ENCODE measurements at regions not wholly inside any gene's neighbourhood (a gene's known extent, or its start where the extent isn't known, plus 50 kb on each side); places are given as distances from the start of the nearest gene placed in this dataset.

GRCh38 chr20:48184229-48184628 lies 398.9 kb upstream of the SULF2 start:
- Mint-ChIP-seq H3K27ac (no peak overlapping the region), H3K36me3 (ENCODE audit: low read depth) (no peaks in the 10 kb centered on the region), H3K27me3 (ENCODE audit: low read depth) (no peaks in the 10 kb centered on the region), H3K9me3 (no peaks in the 10 kb centered on the region), H3K4me1 (ENCODE audit: low read depth) (no peaks in the 10 kb centered on the region), H3K4me3 (no peak overlapping the region)

GRCh38 chr20:48181261-48181935 lies 396.1 kb upstream of the SULF2 start:
- Mint-ChIP-seq H3K4me1 (ENCODE audit: low read depth) (no peaks in the 10 kb centered on the region), H3K36me3 (ENCODE audit: low read depth) (no peaks in the 10 kb centered on the region), H3K27me3 (ENCODE audit: low read depth) (no peaks in the 10 kb centered on the region), H3K4me3 (no peak overlapping the region), H3K27ac (no peak overlapping the region), H3K9me3 (no peaks in the 10 kb centered on the region)

- H3K4me3 Mint-ChIP-seq, result no peak overlapping the region
- no peaks in the 10 kb centered on the region for H3K27me3 Mint-ChIP-seq (ENCODE audit: low read depth)
- H3K4me1 Mint-ChIP-seq (ENCODE audit: low read depth), result no peaks in the 10 kb centered on the region
- no peaks in the 10 kb centered on the region for H3K36me3 Mint-ChIP-seq (ENCODE audit: low read depth)
- H3K27ac Mint-ChIP-seq, result no peak overlapping the region
- H3K9me3 Mint-ChIP-seq, result no peaks in the 10 kb centered on the region
These were observed 395.3 kb upstream of the SULF2 start for GRCh38 chr20:48180618-48181017.

- H3K4me3 Mint-ChIP-seq, result no peak overlapping the region
- H3K9me3 Mint-ChIP-seq, result no peaks in the 10 kb centered on the region
- no peaks in the 10 kb centered on the region for H3K36me3 Mint-ChIP-seq (ENCODE audit: low read depth)
- H3K27ac Mint-ChIP-seq, result no peak overlapping the region
- no peaks in the 10 kb centered on the region for H3K27me3 Mint-ChIP-seq (ENCODE audit: low read depth)
- no peaks in the 10 kb centered on the region for H3K4me1 Mint-ChIP-seq (ENCODE audit: low read depth)
These were observed 394.7 kb upstream of the SULF2 start for GRCh38 chr20:48180024-48180423.

GRCh38 chr20:48178633-48179032 lies 393.4 kb upstream of the SULF2 start:
- H3K9me3 Mint-ChIP-seq, result no peaks in the 10 kb centered on the region
- H3K4me1 Mint-ChIP-seq (ENCODE audit: low read depth), result no peaks in the 10 kb centered on the region
- no peak overlapping the region for H3K4me3 Mint-ChIP-seq
- H3K27me3 Mint-ChIP-seq (ENCODE audit: low read depth), result no peaks in the 10 kb centered on the region
- H3K27ac Mint-ChIP-seq, result no peak overlapping the region
- no peaks in the 10 kb centered on the region for H3K36me3 Mint-ChIP-seq (ENCODE audit: low read depth)

- no peaks in the 10 kb centered on the region for H3K27me3 Mint-ChIP-seq (ENCODE audit: low read depth)
- no peaks in the 10 kb centered on the region for H3K4me1 Mint-ChIP-seq (ENCODE audit: low read depth)
- H3K27ac Mint-ChIP-seq, result no peak overlapping the region
- H3K4me3 Mint-ChIP-seq, result no peak overlapping the region
- H3K36me3 Mint-ChIP-seq (ENCODE audit: low read depth), result no peaks in the 10 kb centered on the region
- no peaks in the 10 kb centered on the region for H3K9me3 Mint-ChIP-seq
These were observed 391.8 kb upstream of the SULF2 start for GRCh38 chr20:48177058-48177457.

- no peak overlapping the region for H3K27ac Mint-ChIP-seq
- no peaks in the 10 kb centered on the region for H3K9me3 Mint-ChIP-seq
- no peak overlapping the region for H3K4me3 Mint-ChIP-seq
- no peaks in the 10 kb centered on the region for H3K27me3 Mint-ChIP-seq (ENCODE audit: low read depth)
- no peaks in the 10 kb centered on the region for H3K4me1 Mint-ChIP-seq (ENCODE audit: low read depth)
- H3K36me3 Mint-ChIP-seq (ENCODE audit: low read depth), result no peaks in the 10 kb centered on the region
These were observed 390.9 kb upstream of the SULF2 start for GRCh38 chr20:48176139-48176538.

GRCh38 chr20:48175261-48175660 lies 390.0 kb upstream of the SULF2 start:
- Mint-ChIP-seq H3K27me3 (ENCODE audit: low read depth) (no peaks in the 10 kb centered on the region), H3K4me3 (no peak overlapping the region), H3K9me3 (no peaks in the 10 kb centered on the region), H3K4me1 (ENCODE audit: low read depth) (no peaks in the 10 kb centered on the region), H3K27ac (no peak overlapping the region), H3K36me3 (ENCODE audit: low read depth) (no peaks in the 10 kb centered on the region)

GRCh38 chr20:48172357-48172702 lies 387.0 kb upstream of the SULF2 start:
- H3K9me3 Mint-ChIP-seq, result no peaks in the 10 kb centered on the region
- peaks cover 3% of the 10 kb centered on the region for H3K27me3 Mint-ChIP-seq (ENCODE audit: low read depth)
- H3K36me3 Mint-ChIP-seq (ENCODE audit: low read depth), result no peaks in the 10 kb centered on the region
- H3K4me3 Mint-ChIP-seq, result no peak overlapping the region
- H3K4me1 Mint-ChIP-seq (ENCODE audit: low read depth), result no peaks in the 10 kb centered on the region
- H3K27ac Mint-ChIP-seq, result no peak overlapping the region

- H3K27ac Mint-ChIP-seq, result no peak overlapping the region
- H3K36me3 Mint-ChIP-seq (ENCODE audit: low read depth), result no peaks in the 10 kb centered on the region
- H3K9me3 Mint-ChIP-seq, result no peaks in the 10 kb centered on the region
- H3K4me3 Mint-ChIP-seq, result no peak overlapping the region
- peaks cover 3% of the 10 kb centered on the region for H3K27me3 Mint-ChIP-seq (ENCODE audit: low read depth)
- H3K4me1 Mint-ChIP-seq (ENCODE audit: low read depth), result no peaks in the 10 kb centered on the region
These were observed 386.5 kb upstream of the SULF2 start for GRCh38 chr20:48171626-48172356.

- H3K27ac Mint-ChIP-seq, result no peak overlapping the region
- H3K4me3 Mint-ChIP-seq, result no peak overlapping the region
- H3K4me1 Mint-ChIP-seq (ENCODE audit: low read depth), result no peaks in the 10 kb centered on the region
- no peaks in the 10 kb centered on the region for H3K9me3 Mint-ChIP-seq
- H3K36me3 Mint-ChIP-seq (ENCODE audit: low read depth), result no peaks in the 10 kb centered on the region
- H3K27me3 Mint-ChIP-seq (ENCODE audit: low read depth), result peaks cover 3% of the 10 kb centered on the region
These were observed 385.8 kb upstream of the SULF2 start for GRCh38 chr20:48171071-48171470.

GRCh38 chr20:48170625-48171024 lies 385.3 kb upstream of the SULF2 start:
- no peaks in the 10 kb centered on the region for H3K4me1 Mint-ChIP-seq (ENCODE audit: low read depth)
- H3K4me3 Mint-ChIP-seq, result no peak overlapping the region
- H3K27ac Mint-ChIP-seq, result no peak overlapping the region
- peaks cover 3% of the 10 kb centered on the region for H3K27me3 Mint-ChIP-seq (ENCODE audit: low read depth)
- no peaks in the 10 kb centered on the region for H3K9me3 Mint-ChIP-seq
- H3K36me3 Mint-ChIP-seq (ENCODE audit: low read depth), result no peaks in the 10 kb centered on the region

- Mint-ChIP-seq H3K27me3 (ENCODE audit: low read depth) (peaks cover 3% of the 10 kb centered on the region), H3K27ac (no peak overlapping the region), H3K36me3 (ENCODE audit: low read depth) (no peaks in the 10 kb centered on the region), H3K4me1 (ENCODE audit: low read depth) (no peaks in the 10 kb centered on the region), H3K4me3 (no peak overlapping the region), H3K9me3 (no peaks in the 10 kb centered on the region)
These were observed 384.5 kb upstream of the SULF2 start for GRCh38 chr20:48169650-48170225.

- Mint-ChIP-seq H3K36me3 (ENCODE audit: low read depth) (no peaks in the 10 kb centered on the region), H3K27ac (no peak overlapping the region), H3K27me3 (ENCODE audit: low read depth) (peaks cover 7% of the 10 kb centered on the region), H3K9me3 (no peaks in the 10 kb centered on the region), H3K4me1 (ENCODE audit: low read depth) (no peaks in the 10 kb centered on the region), H3K4me3 (no peak overlapping the region)
These were observed 381.0 kb upstream of the SULF2 start for GRCh38 chr20:48166082-48166835.

GRCh38 chr20:48165401-48165685 lies 380.1 kb upstream of the SULF2 start:
- peaks cover 7% of the 10 kb centered on the region for H3K27me3 Mint-ChIP-seq (ENCODE audit: low read depth)
- H3K9me3 Mint-ChIP-seq, result no peaks in the 10 kb centered on the region
- no peak overlapping the region for H3K4me3 Mint-ChIP-seq
- H3K4me1 Mint-ChIP-seq (ENCODE audit: low read depth), result no peaks in the 10 kb centered on the region
- no peaks in the 10 kb centered on the region for H3K36me3 Mint-ChIP-seq (ENCODE audit: low read depth)
- H3K27ac Mint-ChIP-seq, result no peak overlapping the region

All from T-helper 1 cell treated with Interleukin-12 subunit alpha and Interleukin-12 subunit beta and Interleukin-4 antibody, amounts not matched to agents 30 μg/mL and 1 μg/mL, for 36 hours (primary cell).